Ovary (tissue), 3 donors: ENCODE measurements at regions not wholly inside any gene's neighbourhood (a gene's known extent, or its start where the extent isn't known, plus 50 kb on each side); places are given as distances from the start of the nearest gene placed in this dataset.

Source experiments
- EP300 ChIP-seq: sonication (generic); formaldehyde crosslinking; IDR thresholded peaks from one replicate; pipeline ENCODE4 v1.6.1; 2017; ENCODE audit warnings: antibody characterized with exemption
- POLR2A ChIP-seq: fragments of 450-650 bp; IDR thresholded peaks from one replicate; pipeline ENCODE4 v1.6.1; 2017; ENCODE audit warnings: antibody characterized with exemption, mild to moderate bottlenecking, moderate library complexity
- TF ChIP-seq, protein P1 (sequence below), 3 donors: fragments of 450-650 bp in 2 of 3; fragments of 200-600 bp in 1 of 3; IDR thresholded peaks; one replicate each; pipeline versions ENCODE4 v1.5.1 to v1.8.0; 2016 to 2022; ENCODE audit warnings: antibody characterized with exemption in 3 of 3, mild to moderate bottlenecking in 1 of 3
- donor health status: DM: no; HTN: no; CAD: no.

DNA sequence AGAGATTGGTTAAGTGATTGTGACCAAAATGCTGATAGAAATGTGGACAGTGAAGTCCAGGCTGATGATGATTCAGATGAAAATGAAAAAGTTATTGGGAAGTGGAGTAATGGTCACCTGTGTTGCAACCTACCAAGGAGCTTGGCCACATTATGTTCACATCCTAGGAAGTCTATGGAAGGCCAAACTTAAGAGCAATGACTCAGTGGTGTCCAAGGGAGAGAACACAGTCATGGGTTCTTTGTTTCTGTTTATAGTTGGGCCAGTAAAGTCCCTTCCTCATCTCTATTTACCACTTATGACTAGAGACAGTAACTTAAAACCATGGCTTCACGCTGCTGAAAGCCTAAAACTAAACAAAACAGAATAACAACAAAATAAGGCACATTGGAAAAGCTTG is 555.3 kb upstream of the DAB2 start:
- TF ChIP-seq, protein P1, sequence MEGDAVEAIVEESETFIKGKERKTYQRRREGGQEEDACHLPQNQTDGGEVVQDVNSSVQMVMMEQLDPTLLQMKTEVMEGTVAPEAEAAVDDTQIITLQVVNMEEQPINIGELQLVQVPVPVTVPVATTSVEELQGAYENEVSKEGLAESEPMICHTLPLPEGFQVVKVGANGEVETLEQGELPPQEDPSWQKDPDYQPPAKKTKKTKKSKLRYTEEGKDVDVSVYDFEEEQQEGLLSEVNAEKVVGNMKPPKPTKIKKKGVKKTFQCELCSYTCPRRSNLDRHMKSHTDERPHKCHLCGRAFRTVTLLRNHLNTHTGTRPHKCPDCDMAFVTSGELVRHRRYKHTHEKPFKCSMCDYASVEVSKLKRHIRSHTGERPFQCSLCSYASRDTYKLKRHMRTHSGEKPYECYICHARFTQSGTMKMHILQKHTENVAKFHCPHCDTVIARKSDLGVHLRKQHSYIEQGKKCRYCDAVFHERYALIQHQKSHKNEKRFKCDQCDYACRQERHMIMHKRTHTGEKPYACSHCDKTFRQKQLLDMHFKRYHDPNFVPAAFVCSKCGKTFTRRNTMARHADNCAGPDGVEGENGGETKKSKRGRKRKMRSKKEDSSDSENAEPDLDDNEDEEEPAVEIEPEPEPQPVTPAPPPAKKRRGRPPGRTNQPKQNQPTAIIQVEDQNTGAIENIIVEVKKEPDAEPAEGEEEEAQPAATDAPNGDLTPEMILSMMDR (IDR thresholded peaks at IDR 0.05) = no peak
- no peak for TF ChIP-seq POLR2A
- no peak for TF ChIP-seq EP300
